HG02763 (cell line): ENCODE measurements at regions not wholly inside any gene's neighbourhood (a gene's known extent, or its start where the extent isn't known, plus 50 kb on each side); places are given as distances from the start of the nearest gene placed in this dataset.

ENCODE experiments used
- ATAC-seq: cut with Tn5 transposase; IDR thresholded peaks from one replicate; pipeline ENCODE4 v1.9.1; 2021; ENCODE audit warnings: mild to moderate bottlenecking, moderate library complexity; ENCODE audit not compliant: unreplicated experiment

DNA sequence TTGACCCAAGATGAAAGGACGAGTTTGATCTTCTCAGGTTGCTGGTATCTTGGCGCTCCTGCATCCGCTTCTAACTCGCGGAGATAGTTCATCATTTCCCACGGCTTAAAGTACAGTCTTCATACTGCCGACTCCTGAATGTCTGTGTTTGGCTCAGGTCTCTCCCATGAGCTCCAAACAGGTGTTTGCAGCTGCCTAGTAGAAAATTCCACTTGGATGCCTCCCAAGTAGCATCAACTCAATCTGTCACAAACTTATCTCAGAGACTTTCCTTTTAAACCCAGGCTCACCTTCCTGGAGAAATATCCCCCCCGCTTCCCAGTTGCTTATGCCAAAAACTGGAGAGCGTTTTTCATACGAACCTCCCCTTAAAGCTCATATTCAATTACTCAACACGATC, 986.5 kb downstream of the TBC1D22A start:
- no peak for ATAC-seq

DNA sequence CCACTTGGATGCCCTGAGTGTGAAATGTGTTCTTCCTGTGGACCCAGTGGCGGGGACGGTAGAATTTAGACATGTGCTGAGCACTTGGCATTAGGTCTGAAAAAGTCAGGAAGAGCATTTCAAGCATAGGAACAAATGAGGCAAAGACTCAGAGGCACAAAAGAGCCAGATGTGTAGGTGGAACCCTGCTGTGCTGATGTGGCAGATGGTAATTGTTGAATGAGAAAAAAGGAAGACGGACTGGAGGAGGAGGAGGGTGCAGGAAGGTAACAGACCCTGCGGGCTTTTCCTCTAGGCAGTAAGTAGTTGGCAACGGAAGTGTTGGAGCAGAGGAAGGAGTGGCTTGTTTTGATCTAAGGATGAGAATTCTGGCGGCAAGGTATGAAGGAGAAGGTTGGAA, 985.8 kb downstream of the TBC1D22A start:
- ATAC-seq = no peak

GRCh38 chr22:47740109-47740805, 977.8 kb downstream of the TBC1D22A start:
- ATAC-seq = no peak

DNA sequence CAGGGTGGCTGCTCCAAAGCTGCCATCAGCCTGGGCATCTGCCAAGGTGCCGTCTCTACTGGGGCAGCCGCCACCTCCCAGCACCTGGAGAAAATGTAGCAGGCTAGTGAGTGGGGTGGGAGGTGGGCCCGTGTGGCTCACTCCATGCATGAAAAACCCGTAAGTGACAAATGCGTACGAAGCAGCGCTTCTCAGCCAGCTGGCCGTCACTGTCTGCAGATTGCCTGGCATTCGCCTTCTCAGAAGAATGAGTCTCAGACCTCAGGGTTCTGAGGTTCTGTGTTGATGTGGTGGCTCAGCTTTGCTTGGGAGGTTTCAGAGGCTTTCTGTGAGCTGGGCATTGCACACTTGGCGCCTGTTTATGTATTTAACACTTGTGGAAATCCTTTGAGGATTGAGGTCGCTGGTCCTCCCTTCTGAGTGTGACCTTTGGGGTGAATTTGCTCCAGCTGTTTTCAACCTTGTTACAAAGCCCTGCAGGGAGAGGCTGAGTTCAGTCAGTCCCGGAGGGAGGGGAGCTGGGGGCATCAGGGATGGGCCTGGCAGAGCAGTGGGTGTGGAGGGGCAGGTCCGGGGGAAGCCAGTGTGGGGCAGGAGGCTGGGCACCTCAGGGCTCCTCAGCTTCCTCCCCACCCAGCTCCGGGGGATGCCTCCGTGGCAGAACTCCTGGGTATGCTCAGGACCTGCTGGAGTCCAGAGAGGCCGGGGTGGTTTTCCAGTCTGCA, 977.0 kb downstream of the TBC1D22A start:
- no peak for ATAC-seq

DNA sequence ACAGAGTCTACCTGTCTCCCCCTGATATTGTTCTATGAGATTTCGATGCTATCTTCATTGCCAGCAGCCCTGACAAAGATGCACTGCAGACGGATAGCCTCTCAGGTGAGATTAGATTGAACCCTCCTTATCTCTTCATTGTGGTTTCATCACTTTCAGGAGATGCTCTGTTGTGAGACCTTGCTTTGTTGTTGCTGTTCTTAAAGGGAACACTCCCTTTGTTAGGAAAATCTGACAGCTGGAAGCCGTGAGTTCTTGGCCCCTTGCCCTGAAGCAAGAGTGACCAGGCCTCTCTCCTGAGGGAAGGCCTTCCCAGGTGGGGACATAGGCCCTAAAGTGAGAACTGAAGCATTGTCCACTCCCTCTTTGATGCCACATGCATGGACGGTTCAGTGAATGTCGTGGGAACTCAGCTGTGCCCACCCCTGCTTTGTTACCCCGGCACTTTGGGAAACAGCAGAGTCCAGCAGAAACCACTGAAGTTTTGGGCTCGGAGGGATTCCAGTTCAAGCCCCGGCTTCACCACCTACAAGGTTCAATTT, 976.1 kb downstream of the TBC1D22A start:
- ATAC-seq = no peak

DNA sequence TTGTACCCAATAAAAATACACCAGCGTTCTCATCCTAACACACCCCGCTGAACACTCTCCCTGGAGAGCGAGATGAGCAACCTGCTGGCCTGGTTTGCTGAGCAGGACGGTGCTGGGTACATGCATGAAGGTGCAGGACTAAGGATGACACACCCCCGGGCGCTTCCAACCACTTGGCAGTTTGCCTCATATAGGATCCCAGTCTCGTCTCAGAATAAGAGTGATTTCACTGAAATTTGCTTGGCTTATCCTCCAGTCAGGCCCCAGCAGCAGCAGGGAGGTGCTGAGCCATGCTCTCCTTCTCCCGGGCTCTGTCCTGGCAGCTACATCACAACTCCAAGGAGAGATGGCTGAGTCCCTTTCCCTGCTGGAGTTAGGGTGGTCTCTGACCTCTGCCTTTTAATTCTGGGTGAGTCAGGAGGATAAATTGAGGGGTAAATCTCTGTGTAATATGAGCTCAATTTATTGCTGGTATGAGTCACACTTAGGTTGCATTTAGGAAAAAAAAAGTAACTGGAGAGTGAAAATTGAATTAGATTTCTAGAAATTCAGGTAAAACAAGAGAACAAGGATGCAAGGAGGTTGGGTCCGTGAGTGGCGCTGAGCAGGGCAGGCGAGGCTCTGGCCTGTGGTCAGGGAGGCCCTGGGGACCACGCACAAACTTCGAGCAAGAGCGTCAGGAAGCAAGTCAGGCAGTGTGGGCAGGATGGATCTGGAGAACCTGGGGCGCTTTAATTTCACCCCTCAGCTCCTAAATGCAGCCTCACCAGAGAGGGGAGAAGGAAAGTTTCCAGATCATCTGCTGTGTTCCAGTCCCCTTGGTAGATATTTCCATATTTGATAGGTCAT, 974.0 kb downstream of the TBC1D22A start:
- no peak for ATAC-seq

GRCh38 chr22:47734511-47734910, 972.1 kb downstream of the TBC1D22A start:
- no peak for ATAC-seq

DNA sequence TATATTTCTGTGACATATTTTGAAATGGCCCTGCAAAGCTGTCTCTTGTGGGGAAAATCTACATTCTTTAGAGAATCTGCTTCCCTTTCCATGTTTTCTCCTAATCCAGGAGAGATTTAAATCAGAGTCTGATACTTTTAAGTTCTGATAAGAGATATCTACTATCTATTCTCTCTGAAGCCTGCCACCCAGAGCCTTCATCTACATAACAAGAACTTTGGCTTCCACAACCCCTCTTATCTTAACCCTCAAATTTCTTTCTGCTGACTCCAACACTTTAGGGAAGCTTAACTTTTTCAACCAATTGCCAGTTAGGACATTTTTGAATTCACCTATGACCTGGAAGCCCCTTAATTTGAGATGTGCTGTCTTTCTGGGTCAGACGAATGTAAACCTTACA, 965.2 kb downstream of the TBC1D22A start:
- no peak for ATAC-seq

GRCh38 chr22:47724751-47725150, 962.3 kb downstream of the TBC1D22A start:
- ATAC-seq = no peak

DNA sequence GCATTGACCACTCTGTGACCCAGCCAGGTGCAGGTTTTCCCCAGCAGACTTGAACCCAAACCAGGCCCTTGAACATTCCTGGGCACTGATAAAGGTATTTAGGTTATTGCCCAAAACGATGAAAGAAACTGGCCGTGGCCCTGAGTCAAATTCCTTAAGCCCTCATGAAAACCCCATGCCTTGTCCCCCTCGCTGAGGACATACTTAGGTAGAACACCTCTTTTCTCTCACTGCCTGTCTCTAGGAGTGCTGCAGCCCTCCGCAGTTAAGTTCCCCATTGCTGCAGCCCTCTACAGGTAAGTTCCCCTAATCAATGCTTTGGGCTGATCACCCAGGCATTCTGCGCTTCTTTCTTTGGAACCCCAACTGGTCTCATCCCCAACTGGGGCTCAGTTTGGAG, 961.6 kb downstream of the TBC1D22A start:
- no peak for ATAC-seq

DNA sequence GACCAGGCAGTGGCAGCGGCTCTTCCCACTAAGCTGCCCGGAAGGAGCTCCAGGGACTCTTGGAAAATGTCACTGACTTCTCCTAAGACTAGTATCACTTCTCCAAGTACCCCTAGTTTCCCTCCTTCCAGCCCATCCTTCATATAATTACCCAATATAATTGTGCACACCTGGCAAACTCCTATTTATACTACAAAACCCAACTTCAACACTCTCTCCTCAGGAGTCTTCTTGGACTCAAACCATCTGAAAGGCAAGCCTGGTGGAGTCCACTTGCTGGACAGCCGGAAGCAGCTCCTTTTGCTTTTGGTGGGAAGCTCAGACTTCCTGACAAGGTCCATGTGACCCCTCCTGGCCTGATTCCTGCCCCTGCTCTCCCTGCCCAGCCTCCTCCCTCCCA, 955.9 kb downstream of the TBC1D22A start:
- no peak for ATAC-seq

- no peak for ATAC-seq
Observed at GRCh38 chr22:47716890-47717615, 954.6 kb downstream of the TBC1D22A start.

GRCh38 chr22:47715866-47716578, 953.6 kb downstream of the TBC1D22A start:
- no peak for ATAC-seq

GRCh38 chr22:47713941-47714340, 951.5 kb downstream of the TBC1D22A start:
- ATAC-seq = no peak

DNA sequence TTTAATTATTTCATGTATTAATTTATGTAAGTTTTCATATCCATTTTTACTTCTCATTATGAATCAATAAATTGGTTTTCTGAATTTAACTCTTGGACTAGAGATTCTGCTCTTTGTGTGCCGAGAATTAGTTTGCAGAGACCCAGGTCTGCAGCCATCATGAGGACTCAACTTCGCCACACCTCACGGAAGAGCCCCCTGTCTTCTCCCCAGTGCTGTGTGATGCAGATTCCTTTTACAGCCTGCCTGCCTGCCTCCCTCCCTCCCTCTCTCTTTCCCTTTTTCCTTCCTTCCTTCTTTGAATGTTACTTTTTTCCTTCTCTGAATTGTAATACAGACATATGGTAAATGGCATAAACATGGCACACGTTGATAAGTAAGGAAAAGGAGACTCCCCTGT, 947.7 kb downstream of the TBC1D22A start:
- ATAC-seq = no peak

DNA sequence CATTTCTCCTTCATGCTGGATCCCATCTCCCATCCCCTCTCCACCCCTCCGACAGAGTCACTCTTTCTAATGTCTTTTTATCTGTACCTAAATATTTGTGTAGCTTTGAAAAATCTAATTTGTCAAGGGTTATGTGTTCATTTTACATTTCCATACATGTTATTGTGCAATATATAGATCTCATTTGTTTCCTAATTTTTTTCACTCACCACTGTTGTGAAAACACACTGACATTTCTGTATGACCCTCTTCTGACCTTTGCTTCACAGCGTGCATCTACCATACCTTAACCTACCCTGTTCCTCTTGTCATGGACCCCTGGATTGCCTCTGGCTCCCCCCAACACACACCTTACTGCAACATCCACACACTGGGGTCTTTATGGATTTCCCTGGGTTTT, 942.9 kb downstream of the TBC1D22A start:
- no peak for ATAC-seq

- no peak for ATAC-seq
Observed at GRCh38 chr22:47698906-47699305, 936.5 kb downstream of the TBC1D22A start.

DNA sequence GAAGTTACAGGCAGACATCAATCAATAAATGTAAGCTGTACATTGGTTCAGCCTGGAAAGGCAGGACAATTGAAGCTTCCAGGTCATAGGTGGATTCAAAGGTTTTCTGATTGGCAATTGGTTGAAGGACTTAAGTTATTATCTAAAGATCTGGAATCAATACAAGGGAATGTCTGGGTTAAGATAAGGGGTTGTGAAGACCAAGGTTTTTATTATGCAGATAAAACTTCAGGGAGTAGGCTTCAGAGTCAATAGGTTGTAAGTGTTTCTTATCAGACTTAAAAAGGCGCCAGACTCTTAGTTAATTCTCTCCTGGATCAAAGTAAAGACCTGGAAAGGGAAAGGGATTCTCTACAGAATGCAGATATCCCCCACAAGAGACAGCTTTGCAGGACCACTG, 935.4 kb downstream of the TBC1D22A start:
- ATAC-seq = no peak

DNA sequence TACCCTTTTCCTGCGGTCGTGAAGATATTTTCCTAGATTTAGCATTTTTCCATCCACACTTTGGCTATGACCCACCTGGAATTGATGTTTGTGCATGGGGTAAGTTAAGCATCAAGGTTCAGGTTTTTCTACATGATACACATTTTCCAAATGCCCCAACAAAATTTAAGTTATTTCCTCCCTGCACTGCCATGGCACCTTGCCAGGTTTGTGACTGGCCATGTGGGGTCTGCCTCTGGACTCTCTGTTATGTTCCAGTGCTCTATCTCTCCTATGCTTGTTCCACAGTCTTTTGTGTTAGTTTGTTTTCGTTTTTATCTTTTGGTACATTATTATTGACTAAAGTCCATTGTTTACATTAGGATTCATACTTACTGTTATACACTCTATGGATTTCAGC, 934.3 kb downstream of the TBC1D22A start:
- no peak for ATAC-seq

DNA sequence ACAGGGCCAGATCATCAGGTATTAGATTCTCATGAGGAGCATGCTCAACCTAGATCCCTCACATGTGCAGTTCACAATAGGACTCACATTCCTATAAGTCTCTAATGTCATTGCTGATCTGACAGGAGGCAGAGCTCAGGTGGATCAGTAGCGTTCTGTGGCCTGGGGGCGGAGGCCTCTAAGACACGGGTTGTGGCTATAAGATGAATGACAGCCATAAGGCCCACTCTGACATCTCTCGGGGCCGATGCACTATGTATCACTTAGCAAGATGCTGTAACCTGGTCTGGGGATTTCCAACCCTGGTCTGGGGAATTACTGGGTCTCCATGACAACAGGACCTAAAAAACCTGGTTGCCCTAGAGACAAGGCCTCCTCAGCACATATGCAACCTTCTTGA, 932.7 kb downstream of the TBC1D22A start:
- no peak for ATAC-seq
